Neural progenitor cell (in vitro differentiated cells): ENCODE measurements at regions not wholly inside any gene's neighbourhood (a gene's known extent, or its start where the extent isn't known, plus 50 kb on each side); places are given as distances from the start of the nearest gene placed in this dataset.
A peak's percentile ranks its signal among the peaks of the same experiment; 100 is the strongest.

Experiments used
- DNase-seq: peaks from one replicate; pipeline ENCODE4 v3.0.0-alpha.2; 2016; ENCODE audit warnings: low spot score
- H2AFZ ChIP-seq: fragments of 200-600 bp; sonication (generic); replicated peaks from 2 replicates; pipeline ENCODE4 v1.6.1; 2016; ENCODE audit warnings: antibody characterized with exemption
- H3F3A ChIP-seq: fragments of 200-600 bp; sonication (generic); 2 replicates; pipeline ENCODE4 v1.6.1; 2016; ENCODE audit warnings: antibody characterized with exemption, low read depth
- H3K27ac ChIP-seq: fragments of 200-600 bp; sonication (generic); 2 replicates; pipeline ENCODE4 v1.5.1; 2016; ENCODE audit warnings: mild to moderate bottlenecking
- H3K27me3 ChIP-seq: fragments of 200-600 bp; sonication (generic); 2 replicates; pipeline ENCODE4 v1.6.1; 2016; ENCODE audit warnings: mild to moderate bottlenecking, moderate library complexity
- H3K36me3 ChIP-seq: fragments of 200-600 bp; sonication (generic); 2 replicates; pipeline ENCODE4 v1.5.1; 2016
- H3K4me1 ChIP-seq: fragments of 200-600 bp; sonication (generic); 2 replicates; pipeline ENCODE4 v1.6.1; 2016; ENCODE audit warnings: mixed run types
- H3K4me2 ChIP-seq: fragments of 200-600 bp; sonication (generic); 2 replicates; pipeline ENCODE4 v1.6.1; 2016
- H3K4me3 ChIP-seq: fragments of 200-600 bp; sonication (generic); 2 replicates; pipeline ENCODE4 v1.5.1; 2016
- H3K79me2 ChIP-seq: fragments of 200-600 bp; sonication (generic); 2 replicates; pipeline ENCODE4 v1.6.1; 2016; ENCODE audit warnings: low read depth
- H3K9ac ChIP-seq: fragments of 200-600 bp; sonication (generic); 2 replicates; pipeline ENCODE4 v1.6.1; 2016
- H3K9me3 ChIP-seq: fragments of 200-600 bp; sonication (generic); 2 replicates; pipeline ENCODE4 v1.5.1; 2016; ENCODE audit warnings: low read depth
- H4K20me1 ChIP-seq: fragments of 200-600 bp; sonication (generic); 2 replicates; pipeline ENCODE4 v1.6.1; 2016; ENCODE audit warnings: low read depth
- H3K27ac Mint-ChIP-seq: 3 replicates; pipeline ENCODE4 v1.8.0; 2021; ENCODE audit warnings: mixed read lengths
- H3K27me3 Mint-ChIP-seq: 2 replicates; pipeline ENCODE4 v1.8.0; 2022; ENCODE audit warnings: low read depth, mild to moderate bottlenecking, inconsistent platforms, moderate library complexity, mixed read lengths; ENCODE audit not compliant: insufficient read depth
- H3K36me3 Mint-ChIP-seq: 3 replicates; pipeline ENCODE4 v1.8.0; 2021; ENCODE audit warnings: mixed read lengths
- H3K4me1 Mint-ChIP-seq: 3 replicates; pipeline ENCODE4 v1.8.0; 2021; ENCODE audit warnings: mixed read lengths
- H3K4me3 Mint-ChIP-seq: 3 replicates; pipeline ENCODE4 v1.8.0; 2021; ENCODE audit warnings: mild to moderate bottlenecking, moderate library complexity, mixed read lengths
- H3K9me3 Mint-ChIP-seq: 3 replicates; pipeline ENCODE4 v1.8.0; 2020; ENCODE audit warnings: mixed read lengths
- EZH2 ChIP-seq: fragments of 200-600 bp; sonication (generic); IDR thresholded peaks from 2 replicates; pipeline ENCODE4 v1.6.1; 2017; ENCODE audit warnings: antibody characterized with exemption, mild to moderate bottlenecking, moderate library complexity
- EZH2phosphoT487 ChIP-seq: fragments of 200-600 bp; sonication (generic); IDR thresholded peaks from 2 replicates; pipeline ENCODE4 v1.6.1; 2017; ENCODE audit warnings: antibody characterized with exemption
- TF ChIP-seq, protein P1 (sequence below): fragments of 200-600 bp; sonication (generic); IDR thresholded peaks from 2 replicates; pipeline ENCODE4 v1.5.1; 2017; ENCODE audit warnings: antibody characterized with exemption, mild to moderate bottlenecking

DNA sequence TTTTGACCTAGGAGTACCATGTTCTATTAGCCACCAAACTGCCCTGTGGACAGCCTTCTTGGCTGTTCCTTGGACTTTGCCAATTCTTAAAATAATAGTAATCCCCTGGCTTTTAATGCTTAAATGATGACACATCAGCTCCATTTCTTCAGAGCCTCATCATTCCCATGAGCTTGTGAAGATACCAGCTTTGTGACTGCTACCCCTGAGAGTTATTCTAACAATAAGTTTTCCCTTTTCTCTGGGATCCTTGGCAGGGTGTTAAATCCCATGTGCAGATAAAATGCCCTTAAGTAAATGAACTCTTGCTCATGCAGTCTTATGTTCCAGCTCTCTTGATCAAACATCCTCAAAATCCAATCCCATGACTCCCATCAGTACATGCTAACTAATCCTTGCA lies 415.3 kb downstream of the CETN3 start:
- H3K27me3 ChIP-seq: no peaks in the 10 kb centered on the region
- Mint-ChIP-seq H3K9me3 (peaks cover 2% of the 10 kb centered on the region), H3K4me3 (no peak overlapping the region), H3K4me1 (peaks cover 23% of the 10 kb centered on the region), H3K36me3 (no peaks in the 10 kb centered on the region), H3K27ac (no peak overlapping the region), H3K27me3 (no peaks in the 10 kb centered on the region)
- no peak overlapping the region for H2AFZ ChIP-seq
- no peaks in the 10 kb centered on the region for H3K79me2 ChIP-seq
- H3K4me2 ChIP-seq: no peak overlapping the region
- H3K4me3 ChIP-seq: no peak overlapping the region
- no peak for TF ChIP-seq EZH2phosphoT487
- no peak for TF ChIP-seq EZH2
- TF ChIP-seq, protein P1, sequence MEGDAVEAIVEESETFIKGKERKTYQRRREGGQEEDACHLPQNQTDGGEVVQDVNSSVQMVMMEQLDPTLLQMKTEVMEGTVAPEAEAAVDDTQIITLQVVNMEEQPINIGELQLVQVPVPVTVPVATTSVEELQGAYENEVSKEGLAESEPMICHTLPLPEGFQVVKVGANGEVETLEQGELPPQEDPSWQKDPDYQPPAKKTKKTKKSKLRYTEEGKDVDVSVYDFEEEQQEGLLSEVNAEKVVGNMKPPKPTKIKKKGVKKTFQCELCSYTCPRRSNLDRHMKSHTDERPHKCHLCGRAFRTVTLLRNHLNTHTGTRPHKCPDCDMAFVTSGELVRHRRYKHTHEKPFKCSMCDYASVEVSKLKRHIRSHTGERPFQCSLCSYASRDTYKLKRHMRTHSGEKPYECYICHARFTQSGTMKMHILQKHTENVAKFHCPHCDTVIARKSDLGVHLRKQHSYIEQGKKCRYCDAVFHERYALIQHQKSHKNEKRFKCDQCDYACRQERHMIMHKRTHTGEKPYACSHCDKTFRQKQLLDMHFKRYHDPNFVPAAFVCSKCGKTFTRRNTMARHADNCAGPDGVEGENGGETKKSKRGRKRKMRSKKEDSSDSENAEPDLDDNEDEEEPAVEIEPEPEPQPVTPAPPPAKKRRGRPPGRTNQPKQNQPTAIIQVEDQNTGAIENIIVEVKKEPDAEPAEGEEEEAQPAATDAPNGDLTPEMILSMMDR: no peak
- H3K4me1 ChIP-seq: peaks cover 8% of the 10 kb centered on the region
- no peaks in the 10 kb centered on the region for H3K9me3 ChIP-seq
- no peaks in the 10 kb centered on the region for H3K36me3 ChIP-seq
- no peaks in the 10 kb centered on the region for H4K20me1 ChIP-seq
- no peaks in the 10 kb centered on the region for H3F3A ChIP-seq
- H3K27ac ChIP-seq: no peak overlapping the region
- no peak overlapping the region for H3K9ac ChIP-seq
- no peak for DNase-seq

DNA sequence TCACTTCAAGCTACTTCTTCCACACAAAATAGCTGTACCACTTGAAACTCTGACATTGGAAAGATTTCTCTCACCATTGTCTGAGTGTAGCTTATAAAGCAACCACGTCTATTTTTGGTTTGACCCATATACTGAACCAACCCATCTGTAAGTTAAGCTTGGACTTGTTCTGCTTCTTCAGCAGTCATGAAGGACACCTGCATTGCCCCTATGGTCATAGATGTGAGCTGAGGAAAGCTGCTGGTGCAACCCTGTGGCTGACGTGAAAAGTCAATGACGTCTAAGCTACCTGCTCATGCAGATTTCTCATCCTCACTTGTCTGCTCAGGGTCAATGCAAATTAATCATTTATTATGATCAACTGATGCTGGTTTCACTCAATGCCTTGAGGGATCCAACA lies 417.4 kb downstream of the CETN3 start:
- Histone ChIP-seq H3K9ac (no peak overlapping the region), H3K27me3 (no peaks in the 10 kb centered on the region), H3K79me2 (no peaks in the 10 kb centered on the region), H4K20me1 (no peaks in the 10 kb centered on the region), H3K27ac (no peak overlapping the region), H3K9me3 (no peaks in the 10 kb centered on the region), H3F3A (no peaks in the 10 kb centered on the region), H3K4me2 (no peak overlapping the region), H2AFZ (no peak overlapping the region), H3K4me1 (peaks cover 5% of the 10 kb centered on the region), H3K36me3 (no peaks in the 10 kb centered on the region), H3K4me3 (no peak overlapping the region)
- no peak overlapping the region for H3K27ac Mint-ChIP-seq
- peaks cover 30% of the 10 kb centered on the region for H3K4me1 Mint-ChIP-seq
- no peak for DNase-seq
- TF ChIP-seq, protein P1: no peak
- TF ChIP-seq EZH2: no peak
- TF ChIP-seq EZH2phosphoT487: no peak
- peaks cover 2% of the 10 kb centered on the region for H3K9me3 Mint-ChIP-seq
- no peaks in the 10 kb centered on the region for H3K27me3 Mint-ChIP-seq
- H3K4me3 Mint-ChIP-seq: no peak overlapping the region
- H3K36me3 Mint-ChIP-seq: no peaks in the 10 kb centered on the region

DNA sequence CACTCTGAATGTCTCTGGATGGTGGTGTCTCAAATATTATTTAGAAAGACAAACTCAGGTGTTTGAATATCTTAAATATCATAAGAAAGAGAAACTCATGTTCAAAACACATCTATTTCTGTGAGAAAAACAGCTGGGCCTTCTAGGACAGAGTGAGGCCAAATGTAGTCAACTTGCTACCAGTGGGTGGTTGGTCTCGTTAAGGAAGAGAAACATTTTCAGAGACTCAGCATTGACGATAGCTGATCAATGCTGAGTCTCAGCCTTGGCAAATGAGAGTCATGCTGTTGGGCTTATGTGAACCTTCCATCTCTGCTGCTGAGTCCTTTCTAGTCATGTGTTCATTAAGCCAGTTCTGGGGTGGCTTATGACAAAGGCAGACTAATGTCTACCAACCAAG lies 418.0 kb downstream of the CETN3 start:
- H3K27me3 Mint-ChIP-seq: no peaks in the 10 kb centered on the region
- H3K36me3 ChIP-seq: no peaks in the 10 kb centered on the region
- H3K27me3 ChIP-seq: no peaks in the 10 kb centered on the region
- no peak overlapping the region for H2AFZ ChIP-seq
- no peak overlapping the region for H3K4me3 ChIP-seq
- no peaks in the 10 kb centered on the region for H3K9me3 ChIP-seq
- H4K20me1 ChIP-seq: no peaks in the 10 kb centered on the region
- H3K4me1 Mint-ChIP-seq: peaks cover 32% of the 10 kb centered on the region
- peaks cover 5% of the 10 kb centered on the region for H3K4me1 ChIP-seq
- H3K4me2 ChIP-seq: no peak overlapping the region
- no peak overlapping the region for H3K27ac ChIP-seq
- no peaks in the 10 kb centered on the region for H3K79me2 ChIP-seq
- DNase-seq: no peak
- no peaks in the 10 kb centered on the region for H3K36me3 Mint-ChIP-seq
- TF ChIP-seq, protein P1: no peak
- TF ChIP-seq EZH2phosphoT487: no peak
- no peak for TF ChIP-seq EZH2
- H3F3A ChIP-seq: no peaks in the 10 kb centered on the region
- peak overlapping the region; percentile 23 for H3K27ac Mint-ChIP-seq
- peaks cover 2% of the 10 kb centered on the region for H3K9me3 Mint-ChIP-seq
- H3K9ac ChIP-seq: no peak overlapping the region
- H3K4me3 Mint-ChIP-seq: no peak overlapping the region
